ENCODE measurements at regions not wholly inside any gene's neighbourhood (a gene's known extent, or its start where the extent isn't known, plus 50 kb on each side); places are given as distances from the start of the nearest gene placed in this dataset.
A peak's percentile ranks its signal among the peaks of the same experiment; 100 is the strongest.

- no peak for DNase-seq (ENCODE audit: low spot score)
These were observed 239.5 kb upstream of the DCN start for GRCh38 chr12:91422127-91422526.

- DNase-seq (ENCODE audit: low spot score), result no peak
These were observed 237.2 kb upstream of the DCN start for GRCh38 chr12:91419809-91420208.

GRCh38 chr12:91418221-91419090 lies 235.8 kb upstream of the DCN start:
- no peak for DNase-seq (ENCODE audit: low spot score)

- DNase-seq (ENCODE audit: low spot score), result no peak
These were observed 235.0 kb upstream of the DCN start for GRCh38 chr12:91417650-91418049.

- DNase-seq (ENCODE audit: low spot score), result no peak
These were observed 232.0 kb upstream of the DCN start for GRCh38 chr12:91414636-91415035.

GRCh38 chr12:91413581-91414546 lies 231.2 kb upstream of the DCN start:
- DNase-seq (ENCODE audit: low spot score), result no peak

GRCh38 chr12:91406920-91407341 lies 224.3 kb upstream of the DCN start:
- no peak for DNase-seq (ENCODE audit: low spot score)

- no peak for DNase-seq (ENCODE audit: low spot score)
These were observed 221.8 kb upstream of the DCN start for GRCh38 chr12:91404441-91404840.

GRCh38 chr12:91401190-91401589 lies 218.6 kb upstream of the DCN start:
- DNase-seq (ENCODE audit: low spot score), result no peak

GRCh38 chr12:91400271-91400670 lies 217.7 kb upstream of the DCN start:
- no peak for DNase-seq (ENCODE audit: low spot score)

- no peak for DNase-seq (ENCODE audit: low spot score)
These were observed 215.4 kb upstream of the DCN start for GRCh38 chr12:91397866-91398532.

- no peak for DNase-seq (ENCODE audit: low spot score)
These were observed 213.7 kb upstream of the DCN start for GRCh38 chr12:91396293-91396692.

GRCh38 chr12:91395628-91396135 lies 213.1 kb upstream of the DCN start:
- DNase-seq (ENCODE audit: low spot score), result no peak

- no peak for DNase-seq (ENCODE audit: low spot score)
These were observed 212.3 kb upstream of the DCN start for GRCh38 chr12:91394903-91395302.

- DNase-seq (ENCODE audit: low spot score), result no peak
These were observed 206.0 kb upstream of the DCN start for GRCh38 chr12:91388573-91388972.

- no peak for DNase-seq (ENCODE audit: low spot score)
These were observed 205.0 kb upstream of the DCN start for GRCh38 chr12:91387461-91388134.

GRCh38 chr12:91384806-91385205 lies 202.2 kb upstream of the DCN start:
- no peak for DNase-seq (ENCODE audit: low spot score)

- DNase-seq (ENCODE audit: low spot score), result no peak
These were observed 201.7 kb upstream of the DCN start for GRCh38 chr12:91384366-91384765.

- DNase-seq (ENCODE audit: low spot score), result no peak
These were observed 200.5 kb upstream of the DCN start for GRCh38 chr12:91383099-91383498.

GRCh38 chr12:91382081-91382543 lies 199.5 kb upstream of the DCN start:
- DNase-seq (ENCODE audit: low spot score), result peak; percentile 88

Measured in mesenteric fat pad (tissue), 1 donor.